ENCODE measurements at regions not wholly inside any gene's neighbourhood (a gene's known extent, or its start where the extent isn't known, plus 50 kb on each side); places are given as distances from the start of the nearest gene placed in this dataset.

GRCh38 chr10:125296598-125296997 is 136.2 kb upstream of the CTBP2 start:
- TF ChIP-seq GATA2 (IDR thresholded peaks at IDR 0.05; ENCODE audit: insufficient read depth, insufficient read length, low read depth, low read length) (no peak), CTCF (IDR thresholded peaks at IDR 0.05; ENCODE audit: extremely low read depth in 1 of 2, insufficient read depth in 1 of 2, low read depth in 1 of 2, low read length in 2 of 2) (no peak)
